ENCODE measurements at regions not wholly inside any gene's neighbourhood (a gene's known extent, or its start where the extent isn't known, plus 50 kb on each side); places are given as distances from the start of the nearest gene placed in this dataset.

- H3K4me3 ChIP-seq = no peak overlapping the region
- no peak overlapping the region for H3K27ac ChIP-seq
- H4K20me1 ChIP-seq (ENCODE audit: insufficient read depth) = no peaks in the 10 kb centered on the region
- 0 out of 2 replicates have a peak, but pooled peaks cover 8% of the 10 kb centered on the region for H3K4me1 ChIP-seq (ENCODE audit: insufficient read depth)
- H2AFZ ChIP-seq = no peak overlapping the region
- WGBS, 2 experiments (ENCODE audit: low coverage in 1 of 2, low lambda C conversion rate in 2 of 2, missing lambda C conversion rate in 2 of 2) = 35 to 42% methylated on average over 2 to 6 of the region's 6 CpGs
- no peaks in the 10 kb centered on the region for H3K36me3 ChIP-seq (ENCODE audit: low read depth)
- no peak for DNase-seq
- no peak overlapping the region for H3K9ac ChIP-seq
- TF ChIP-seq EZH2 (IDR thresholded peaks at IDR 0.05; ENCODE audit: insufficient read depth, poor library complexity, severe bottlenecking) = no peak
- TF ChIP-seq EZH2phosphoT487 (IDR thresholded peaks at IDR 0.05; ENCODE audit: insufficient read depth, low read depth) = no peak
- no peak overlapping the region for H3K4me2 ChIP-seq (ENCODE audit: unreplicated experiment)
- H3K9me3 ChIP-seq (ENCODE audit: low read depth) = no peaks in the 10 kb centered on the region
- H3K27me3 ChIP-seq (replicated peaks; ENCODE audit: insufficient read depth) = no peaks in the 10 kb centered on the region
- H3K9me2 ChIP-seq (ENCODE audit: insufficient read depth) = no peaks in the 10 kb centered on the region
- no peaks in the 10 kb centered on the region for H3K79me2 ChIP-seq (ENCODE audit: insufficient read depth)
- in situ Hi-C loops (cut with MboI) = no loop called here
- no peaks in the 10 kb centered on the region for H3F3A ChIP-seq (ENCODE audit: insufficient read depth)
Measured at GRCh38 chr11:92425127-92425526, 200.5 kb downstream of the FAT3 start.

- no peak overlapping the region for H3K4me2 ChIP-seq (ENCODE audit: unreplicated experiment)
- no peaks in the 10 kb centered on the region for H3K27me3 ChIP-seq (replicated peaks; ENCODE audit: insufficient read depth)
- H2AFZ ChIP-seq = no peak overlapping the region
- 28 to 38% methylated on average over 3 to 4 of the region's 4 CpGs for WGBS, 2 experiments (ENCODE audit: low coverage in 1 of 2, low lambda C conversion rate in 2 of 2, missing lambda C conversion rate in 2 of 2)
- H3K9me2 ChIP-seq (ENCODE audit: insufficient read depth) = no peaks in the 10 kb centered on the region
- no peaks in the 10 kb centered on the region for H3K9me3 ChIP-seq (ENCODE audit: low read depth)
- in situ Hi-C loops (cut with MboI) = no loop called here
- TF ChIP-seq EZH2 (IDR thresholded peaks at IDR 0.05; ENCODE audit: insufficient read depth, poor library complexity, severe bottlenecking) (no peak), EZH2phosphoT487 (IDR thresholded peaks at IDR 0.05; ENCODE audit: insufficient read depth, low read depth) (no peak)
- H3K79me2 ChIP-seq (ENCODE audit: insufficient read depth) = no peaks in the 10 kb centered on the region
- no peaks in the 10 kb centered on the region for H3F3A ChIP-seq (ENCODE audit: insufficient read depth)
- H3K36me3 ChIP-seq (ENCODE audit: low read depth) = no peaks in the 10 kb centered on the region
- H4K20me1 ChIP-seq (ENCODE audit: insufficient read depth) = no peaks in the 10 kb centered on the region
- no peak overlapping the region for H3K27ac ChIP-seq
- H3K4me1 ChIP-seq (ENCODE audit: insufficient read depth) = no peaks in the 10 kb centered on the region
- H3K4me3 ChIP-seq = no peak overlapping the region
- H3K9ac ChIP-seq = no peak overlapping the region
- no peak for DNase-seq
Measured at GRCh38 chr11:92432515-92432914, 207.9 kb downstream of the FAT3 start.

- no peak overlapping the region for H2AFZ ChIP-seq
- TF ChIP-seq EZH2phosphoT487 (IDR thresholded peaks at IDR 0.05; ENCODE audit: insufficient read depth, low read depth) (no peak), EZH2 (IDR thresholded peaks at IDR 0.05; ENCODE audit: insufficient read depth, poor library complexity, severe bottlenecking) (no peak)
- H3K4me3 ChIP-seq = no peak overlapping the region
- no peaks in the 10 kb centered on the region for H3K79me2 ChIP-seq (ENCODE audit: insufficient read depth)
- H3F3A ChIP-seq (ENCODE audit: insufficient read depth) = no peaks in the 10 kb centered on the region
- DNase-seq = no peak
- H3K9ac ChIP-seq = no peak overlapping the region
- H3K27me3 ChIP-seq (replicated peaks; ENCODE audit: insufficient read depth) = 0 out of 2 replicates have a peak, but pooled peaks cover 6% of the 10 kb centered on the region
- no peak overlapping the region for H3K27ac ChIP-seq
- in situ Hi-C loops (cut with MboI) = no loop called here
- no peaks in the 10 kb centered on the region for H3K9me3 ChIP-seq (ENCODE audit: low read depth)
- WGBS, 2 experiments (ENCODE audit: low coverage in 1 of 2, low lambda C conversion rate in 2 of 2, missing lambda C conversion rate in 2 of 2) = 34 to 35% methylated on average over 8 of the region's 8 CpGs
- H3K4me1 ChIP-seq (ENCODE audit: insufficient read depth) = no peaks in the 10 kb centered on the region
- H3K4me2 ChIP-seq (ENCODE audit: unreplicated experiment) = no peak overlapping the region
- H3K36me3 ChIP-seq (ENCODE audit: low read depth) = no peaks in the 10 kb centered on the region
- H4K20me1 ChIP-seq (ENCODE audit: insufficient read depth) = no peaks in the 10 kb centered on the region
- H3K9me2 ChIP-seq (ENCODE audit: insufficient read depth) = no peaks in the 10 kb centered on the region
Measured at GRCh38 chr11:92436034-92436920, 211.7 kb downstream of the FAT3 start.

GRCh38 chr11:92439133-92439532 lies 214.5 kb downstream of the FAT3 start:
- no peak for DNase-seq
- no peaks in the 10 kb centered on the region for H4K20me1 ChIP-seq (ENCODE audit: insufficient read depth)
- no peaks in the 10 kb centered on the region for H3F3A ChIP-seq (ENCODE audit: insufficient read depth)
- H3K36me3 ChIP-seq (ENCODE audit: low read depth) = no peaks in the 10 kb centered on the region
- in situ Hi-C loops (cut with MboI) = no loop called here
- WGBS, 2 experiments (ENCODE audit: low coverage in 1 of 2, low lambda C conversion rate in 2 of 2, missing lambda C conversion rate in 2 of 2) = 19 to 38% methylated on average over 1 of the region's 1 CpG
- H3K79me2 ChIP-seq (ENCODE audit: insufficient read depth) = no peaks in the 10 kb centered on the region
- H2AFZ ChIP-seq = no peak overlapping the region
- no peaks in the 10 kb centered on the region for H3K9me3 ChIP-seq (ENCODE audit: low read depth)
- H3K4me2 ChIP-seq (ENCODE audit: unreplicated experiment) = no peak overlapping the region
- no peaks in the 10 kb centered on the region for H3K4me1 ChIP-seq (ENCODE audit: insufficient read depth)
- H3K27ac ChIP-seq = no peak overlapping the region
- H3K9me2 ChIP-seq (ENCODE audit: insufficient read depth) = no peaks in the 10 kb centered on the region
- 0 out of 2 replicates have a peak, but pooled peaks cover 17% of the 10 kb centered on the region for H3K27me3 ChIP-seq (replicated peaks; ENCODE audit: insufficient read depth)
- H3K9ac ChIP-seq = no peak overlapping the region
- TF ChIP-seq EZH2phosphoT487 (IDR thresholded peaks at IDR 0.05; ENCODE audit: insufficient read depth, low read depth) (no peak), EZH2 (IDR thresholded peaks at IDR 0.05; ENCODE audit: insufficient read depth, poor library complexity, severe bottlenecking) (no peak)
- H3K4me3 ChIP-seq = no peak overlapping the region

Measured in GM23248 (cell line).